ENCODE measurements at regions not wholly inside any gene's neighbourhood (a gene's known extent, or its start where the extent isn't known, plus 50 kb on each side); places are given as distances from the start of the nearest gene placed in this dataset.

DNA sequence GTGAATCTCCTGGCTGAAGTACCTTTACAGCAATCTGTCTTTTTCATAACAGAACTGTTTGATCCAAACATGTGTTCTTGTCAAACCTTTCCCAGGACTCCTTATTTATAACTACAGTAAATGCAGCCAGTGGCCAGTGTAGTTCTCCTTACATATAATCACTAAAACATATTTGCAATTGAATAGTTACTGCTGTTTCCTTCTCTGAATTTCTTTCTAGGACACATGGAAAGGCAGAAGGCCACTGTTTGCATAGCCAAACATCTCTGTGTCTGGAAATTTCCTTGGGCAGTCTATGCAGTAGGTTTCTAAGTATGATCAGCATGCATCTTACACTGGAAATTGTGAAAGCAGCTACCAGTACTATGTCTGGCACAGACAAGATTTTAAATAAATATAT, 57.4 kb upstream of the COL3A1 start:
- no peak for DNase-seq

DNA sequence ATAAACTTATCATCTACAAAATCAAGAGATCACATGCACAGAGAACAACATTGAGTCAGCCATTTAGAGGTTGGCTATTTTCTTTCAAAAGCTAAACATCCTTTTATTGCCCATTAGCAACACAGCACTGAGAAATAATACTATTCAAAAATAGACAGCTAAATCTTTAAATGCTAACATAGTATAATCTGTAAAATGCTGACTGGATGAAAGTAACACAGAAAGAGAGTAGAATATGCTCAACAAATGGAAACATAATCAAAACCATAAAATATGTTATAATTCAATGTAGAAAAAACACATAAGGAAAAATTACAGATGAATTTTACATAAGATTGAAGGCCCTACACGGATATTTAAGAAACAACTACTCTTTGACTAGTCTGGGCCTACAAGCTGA, 56.5 kb upstream of the COL3A1 start:
- DNase-seq = no peak

DNA sequence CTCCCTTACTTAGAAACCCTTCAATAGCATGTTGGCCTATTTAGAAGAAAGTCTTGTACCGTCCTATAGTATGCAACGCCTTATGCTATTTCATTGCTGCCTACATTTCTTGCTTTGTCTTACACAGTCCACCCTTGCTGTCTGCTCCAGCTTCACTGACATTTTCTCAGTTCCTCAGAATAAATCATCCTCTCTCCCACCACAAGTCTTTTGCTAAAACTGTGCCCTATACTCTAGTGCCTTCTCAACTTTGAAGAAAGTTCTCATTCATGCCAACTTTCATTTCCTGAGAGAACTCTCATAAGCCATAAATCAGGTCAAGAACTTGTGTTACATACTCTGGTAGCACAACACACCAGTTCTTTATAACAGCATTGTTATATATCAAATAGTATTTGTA, 54.3 kb upstream of the COL3A1 start:
- no peak for DNase-seq

DNA sequence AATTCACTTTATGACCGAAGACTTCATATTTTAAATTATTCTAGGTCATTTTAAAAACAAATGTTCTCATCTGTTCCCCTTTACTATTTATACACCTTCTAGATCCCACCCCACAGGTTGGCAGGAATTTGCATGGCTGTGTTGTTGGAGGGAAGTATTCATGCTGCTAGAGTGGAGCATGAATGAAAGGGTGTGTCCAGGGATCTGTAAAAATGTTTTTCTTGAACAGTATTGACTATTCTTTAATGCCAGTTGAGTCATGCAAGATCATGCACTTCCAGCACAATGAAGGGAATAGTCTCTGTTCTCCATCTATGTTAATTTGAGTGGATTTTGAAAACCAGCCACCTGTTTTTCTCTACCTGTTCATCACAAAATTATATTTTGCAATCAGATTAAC, 52.0 kb upstream of the COL3A1 start:
- DNase-seq = no peak
